ENCODE measurements at regions not wholly inside any gene's neighbourhood (a gene's known extent, or its start where the extent isn't known, plus 50 kb on each side); places are given as distances from the start of the nearest gene placed in this dataset.

DNA sequence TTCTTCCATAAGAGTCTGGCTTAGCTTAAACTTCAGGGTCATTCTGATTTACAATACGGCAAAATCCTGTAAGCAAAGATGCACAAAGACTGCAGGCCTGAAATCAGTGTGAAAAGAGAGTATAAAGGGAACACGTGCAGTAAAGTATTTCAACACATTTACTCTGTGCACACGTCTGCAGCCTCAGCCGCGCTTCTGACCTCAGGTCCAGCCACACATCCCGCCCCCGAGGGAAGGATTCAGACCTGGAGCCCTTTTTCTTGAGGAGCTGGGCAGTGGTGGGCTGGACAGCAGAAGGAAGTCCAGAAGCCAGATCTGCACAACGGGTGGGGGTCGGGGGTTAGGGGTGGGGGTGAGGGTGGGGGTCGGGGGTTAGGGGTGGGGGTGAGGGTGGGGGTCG, 58.9 kb upstream of the FAM20C start:
- Histone ChIP-seq H3K27ac (no peak overlapping the region), H3K36me3 (no peaks in the 10 kb centered on the region), H3K27me3 (no peaks in the 10 kb centered on the region), H3K4me3 (no peak overlapping the region), H3K4me1 (no peaks in the 10 kb centered on the region), H3K9me3 (no peaks in the 10 kb centered on the region), H3K9ac (ENCODE audit: low read depth in 2 of 2, low read length in 2 of 2) (no peak overlapping the region)
- no peak for DNase-seq
- intact Hi-C loops (cut with DNase I), result no loop called here
- TF ChIP-seq, protein P1, sequence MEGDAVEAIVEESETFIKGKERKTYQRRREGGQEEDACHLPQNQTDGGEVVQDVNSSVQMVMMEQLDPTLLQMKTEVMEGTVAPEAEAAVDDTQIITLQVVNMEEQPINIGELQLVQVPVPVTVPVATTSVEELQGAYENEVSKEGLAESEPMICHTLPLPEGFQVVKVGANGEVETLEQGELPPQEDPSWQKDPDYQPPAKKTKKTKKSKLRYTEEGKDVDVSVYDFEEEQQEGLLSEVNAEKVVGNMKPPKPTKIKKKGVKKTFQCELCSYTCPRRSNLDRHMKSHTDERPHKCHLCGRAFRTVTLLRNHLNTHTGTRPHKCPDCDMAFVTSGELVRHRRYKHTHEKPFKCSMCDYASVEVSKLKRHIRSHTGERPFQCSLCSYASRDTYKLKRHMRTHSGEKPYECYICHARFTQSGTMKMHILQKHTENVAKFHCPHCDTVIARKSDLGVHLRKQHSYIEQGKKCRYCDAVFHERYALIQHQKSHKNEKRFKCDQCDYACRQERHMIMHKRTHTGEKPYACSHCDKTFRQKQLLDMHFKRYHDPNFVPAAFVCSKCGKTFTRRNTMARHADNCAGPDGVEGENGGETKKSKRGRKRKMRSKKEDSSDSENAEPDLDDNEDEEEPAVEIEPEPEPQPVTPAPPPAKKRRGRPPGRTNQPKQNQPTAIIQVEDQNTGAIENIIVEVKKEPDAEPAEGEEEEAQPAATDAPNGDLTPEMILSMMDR (IDR thresholded peaks at IDR 0.05), result no peak

DNA sequence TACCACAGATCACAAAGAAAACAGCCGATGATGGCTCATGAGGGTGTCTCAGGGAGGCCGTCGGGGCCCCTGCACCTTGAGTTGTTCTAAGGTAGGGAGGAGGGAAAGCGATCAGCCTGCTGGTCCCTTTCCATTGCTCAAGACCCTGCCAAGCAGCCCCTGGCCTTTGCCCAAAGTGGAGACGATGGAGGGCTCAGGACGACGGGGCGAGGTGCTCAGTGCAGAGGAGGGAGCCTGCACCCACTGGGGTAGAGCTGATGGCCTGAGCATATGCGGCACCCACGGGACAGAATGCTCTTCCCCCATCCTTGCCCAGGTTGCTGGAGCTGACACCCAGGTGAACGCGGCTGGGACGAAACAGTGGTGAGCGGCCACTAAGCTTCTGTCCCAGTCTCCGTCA, 58.3 kb upstream of the FAM20C start:
- Histone ChIP-seq H3K9ac (ENCODE audit: low read depth in 2 of 2, low read length in 2 of 2) (no peak overlapping the region), H3K36me3 (no peaks in the 10 kb centered on the region), H3K27ac (no peak overlapping the region), H3K4me1 (no peaks in the 10 kb centered on the region), H3K4me3 (no peak overlapping the region), H3K27me3 (no peaks in the 10 kb centered on the region), H3K9me3 (no peaks in the 10 kb centered on the region)
- intact Hi-C loops (cut with DNase I), result no loop called here
- no peak for DNase-seq
- TF ChIP-seq, protein P1 (IDR thresholded peaks at IDR 0.05), result no peak

DNA sequence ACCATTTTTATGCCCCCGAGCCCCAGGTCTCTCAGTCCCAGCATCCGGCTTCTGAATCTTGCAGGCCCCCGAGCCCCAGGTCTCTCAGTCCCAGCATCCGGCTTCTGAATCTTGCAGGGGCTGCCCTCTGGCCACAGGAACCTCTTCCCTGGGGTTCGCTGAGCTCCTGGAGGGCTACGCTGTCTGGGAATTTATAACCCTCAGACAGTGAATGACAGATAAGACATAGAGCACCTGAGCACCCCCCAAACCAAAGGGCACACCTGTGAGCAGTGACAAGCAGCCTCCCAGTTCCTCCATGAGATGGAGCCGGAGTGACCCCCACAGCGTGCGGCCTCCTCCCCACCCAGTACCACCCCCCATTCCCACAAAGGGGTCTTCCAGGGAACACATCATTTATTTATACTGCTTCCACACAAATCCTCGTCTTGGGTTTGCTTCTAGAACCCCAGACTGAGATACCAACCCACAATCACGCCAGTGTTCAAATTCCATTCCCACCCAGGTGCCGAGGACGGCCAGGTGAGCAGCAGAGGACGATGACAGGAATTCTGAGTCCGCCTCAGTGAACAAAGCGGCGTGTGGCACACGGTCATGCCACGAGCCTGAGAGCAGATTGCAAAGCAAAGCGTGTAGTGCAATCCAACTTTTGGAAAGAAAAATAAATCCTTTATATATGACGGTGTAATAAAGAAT, 57.7 kb upstream of the FAM20C start:
- TF ChIP-seq, protein P1 (IDR thresholded peaks at IDR 0.05), result no peak
- no peaks in the 10 kb centered on the region for H3K4me1 ChIP-seq
- no peaks in the 10 kb centered on the region for H3K9me3 ChIP-seq
- no peak overlapping the region for H3K4me3 ChIP-seq
- no peak overlapping the region for H3K9ac ChIP-seq (ENCODE audit: low read depth in 2 of 2, low read length in 2 of 2)
- no peak overlapping the region for H3K27ac ChIP-seq
- no peaks in the 10 kb centered on the region for H3K36me3 ChIP-seq
- intact Hi-C loops (cut with DNase I), result no loop called here
- H3K27me3 ChIP-seq, result no peaks in the 10 kb centered on the region
- DNase-seq, result no peak

DNA sequence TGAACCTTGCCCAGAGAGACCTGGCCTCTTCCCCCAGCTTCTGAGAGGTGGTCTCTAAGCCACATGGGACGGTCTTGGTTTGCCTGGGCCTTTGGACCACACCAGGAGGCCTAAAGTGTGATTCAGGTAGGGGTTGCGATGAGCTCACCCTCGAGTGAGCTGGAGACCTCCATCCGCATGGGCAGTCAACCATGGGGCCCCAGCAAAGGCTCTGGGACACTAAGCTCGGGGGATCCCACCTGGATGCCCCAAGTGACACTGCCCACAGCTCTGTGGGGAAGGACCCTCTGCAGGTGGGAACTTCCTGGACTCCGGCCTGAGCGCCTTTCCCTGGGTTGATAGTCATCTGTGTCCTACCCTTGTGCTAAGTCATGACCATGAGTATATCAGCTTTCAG, 57.1 kb upstream of the FAM20C start:
- no peak overlapping the region for H3K27ac ChIP-seq
- H3K4me1 ChIP-seq, result no peaks in the 10 kb centered on the region
- no peak for DNase-seq
- no peaks in the 10 kb centered on the region for H3K9me3 ChIP-seq
- H3K27me3 ChIP-seq, result no peaks in the 10 kb centered on the region
- TF ChIP-seq, protein P1 (IDR thresholded peaks at IDR 0.05), result no peak
- H3K9ac ChIP-seq (ENCODE audit: low read depth in 2 of 2, low read length in 2 of 2), result no peak overlapping the region
- intact Hi-C loops (cut with DNase I), result no loop called here
- H3K4me3 ChIP-seq, result no peak overlapping the region
- H3K36me3 ChIP-seq, result no peaks in the 10 kb centered on the region

DNA sequence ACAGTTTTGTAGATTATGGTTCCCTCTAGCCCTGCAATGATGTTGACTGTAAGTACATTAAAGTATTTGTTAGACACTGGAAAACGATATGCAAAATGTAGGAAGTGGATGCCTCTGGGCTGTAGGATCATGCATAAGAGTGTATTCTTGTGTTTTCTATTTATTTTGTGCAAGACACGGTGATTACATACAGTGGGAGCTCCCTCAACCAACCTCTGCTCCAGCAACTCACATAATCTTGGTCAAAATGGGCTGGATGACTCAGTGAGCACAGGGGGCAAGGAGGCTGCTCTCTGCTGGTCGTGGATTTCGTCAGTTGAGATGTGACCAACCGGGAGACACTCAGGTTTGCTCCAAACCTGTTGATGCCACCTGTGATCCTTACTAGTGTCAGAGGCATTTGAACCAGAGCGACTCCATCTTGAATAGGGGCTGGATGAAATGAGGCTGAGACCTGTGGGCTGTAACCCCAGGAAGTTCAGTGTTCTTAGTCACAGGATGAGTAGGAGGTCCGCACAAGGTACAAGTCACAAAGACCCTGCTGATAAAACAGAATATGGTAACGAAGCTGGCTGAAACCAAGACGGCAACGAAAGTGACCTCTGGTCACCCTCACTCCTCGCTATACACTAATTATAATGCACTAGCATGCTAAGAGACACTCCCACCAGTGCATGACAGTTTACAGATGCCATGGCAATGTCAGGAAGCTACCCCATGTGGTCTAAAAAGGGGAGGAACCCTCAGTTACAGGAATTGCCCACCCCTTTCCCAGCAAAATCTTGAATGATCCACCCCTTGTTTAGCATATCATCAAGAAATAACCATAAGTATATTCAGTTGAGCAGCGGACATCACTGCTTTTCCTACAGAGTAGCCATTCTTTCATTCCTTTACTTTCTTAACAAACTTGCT, 56.4 kb upstream of the FAM20C start:
- no peak overlapping the region for H3K4me3 ChIP-seq
- H3K36me3 ChIP-seq, result no peaks in the 10 kb centered on the region
- no peaks in the 10 kb centered on the region for H3K27me3 ChIP-seq
- no peak overlapping the region for H3K9ac ChIP-seq (ENCODE audit: low read depth in 2 of 2, low read length in 2 of 2)
- intact Hi-C loops (cut with DNase I), result no loop called here
- H3K9me3 ChIP-seq, result no peaks in the 10 kb centered on the region
- no peak for DNase-seq
- TF ChIP-seq, protein P1 (IDR thresholded peaks at IDR 0.05), result no peak
- H3K27ac ChIP-seq, result no peak overlapping the region
- H3K4me1 ChIP-seq, result no peaks in the 10 kb centered on the region

Data from colonic mucosa (tissue), 4 donors.